OCI-LY3 (cell line): ENCODE measurements at regions not wholly inside any gene's neighbourhood (a gene's known extent, or its start where the extent isn't known, plus 50 kb on each side); places are given as distances from the start of the nearest gene placed in this dataset.

ENCODE experiments used
- H2AFZ ChIP-seq: fragments of 200-600, 300-600 bp; shearing (Covaris generic); 2 replicates; pipeline ENCODE4 v1.6.0; 2014; ENCODE audit warnings: antibody characterized with exemption, low read depth, low read length
- H3K27ac ChIP-seq: fragments of 200-600, 300-600 bp; sonication (generic); 2 replicates; pipeline ENCODE4 v1.5.1; 2014; ENCODE audit warnings: mild to moderate bottlenecking, low read length, moderate library complexity, mixed read lengths
- H3K27me3 ChIP-seq: fragments of 200-600, 300-600 bp; sonication (generic); 2 replicates; pipeline ENCODE4 v1.6.1; 2014; ENCODE audit warnings: low read depth, low read length, mixed read lengths
- H3K36me3 ChIP-seq: fragments of 200-600, 300-600 bp; sonication (generic); replicated peaks from 2 replicates; pipeline ENCODE3; 2014; ENCODE audit warnings: low read depth, low read length, mixed read lengths
- H3K4me1 ChIP-seq: fragments of 300-600, 200-600 bp; sonication (generic); 2 replicates; pipeline ENCODE4 v1.6.1; 2014; ENCODE audit warnings: low read length, mixed read lengths
- H3K4me2 ChIP-seq: fragments of 200-600, 300-600 bp; sonication (generic); 2 replicates; pipeline ENCODE4 v1.6.1; 2014; ENCODE audit warnings: low read length, mixed read lengths
- H3K4me3 ChIP-seq: fragments of 300-600, 200-600 bp; sonication (generic); 2 replicates; pipeline ENCODE4 v1.5.1; 2014; ENCODE audit warnings: antibody characterized with exemption, mild to moderate bottlenecking, low read length, moderate library complexity
- H3K79me2 ChIP-seq: fragments of 300-600, 200-600 bp; shearing (Covaris generic); 2 replicates; pipeline ENCODE4 v1.6.1; 2014; ENCODE audit warnings: mild to moderate bottlenecking, low read length, mixed read lengths
- H3K9ac ChIP-seq: fragments of 300-600, 200-600 bp; shearing (Covaris generic); 2 replicates; pipeline ENCODE4 v1.6.0; 2014; ENCODE audit warnings: mild to moderate bottlenecking, low read length, moderate library complexity
- H3K9me3 ChIP-seq: fragments of 200-600, 300-600 bp; shearing (Covaris generic); 2 replicates; pipeline ENCODE4 v1.6.1; 2014; ENCODE audit warnings: low read length, mixed read lengths; ENCODE audit not compliant: insufficient read depth
- H4K20me1 ChIP-seq: fragments of 200-600, 300-600 bp; sonication (generic); 2 replicates; pipeline ENCODE4 v1.6.1; 2016; ENCODE audit warnings: low read length, mixed read lengths; ENCODE audit not compliant: insufficient read depth
- CTCF ChIP-seq: fragments of 200-600, 300-600 bp; sonication (generic); IDR thresholded peaks from 2 replicates; pipeline ENCODE4 v1.5.1; 2014; ENCODE audit warnings: antibody characterized with exemption, low read length, low read depth
- EZH2phosphoT487 ChIP-seq: fragments of 200-600 bp; shearing (Covaris generic); IDR thresholded peaks from 2 replicates; pipeline ENCODE4 v1.6.1; 2018; ENCODE audit warnings: antibody characterized with exemption, mixed run types, low read depth

GRCh38 chr22:34797826-34798225 lies 268.1 kb upstream of the ISX start:
- Histone ChIP-seq H3K27ac (no peak overlapping the region), H3K4me3 (no peak overlapping the region), H4K20me1 (no peaks in the 10 kb centered on the region), H3K4me2 (no peak overlapping the region), H3K36me3 (no peaks in the 10 kb centered on the region), H3K9me3 (no peaks in the 10 kb centered on the region), H3K79me2 (no peaks in the 10 kb centered on the region), H3K27me3 (peaks cover 13% of the 10 kb centered on the region), H3K9ac (no peak overlapping the region), H3K4me1 (no peaks in the 10 kb centered on the region), H2AFZ (no peak overlapping the region)
- no peak for TF ChIP-seq CTCF
- TF ChIP-seq EZH2phosphoT487 = no peak

- Histone ChIP-seq H3K27ac (no peak overlapping the region), H3K4me3 (no peak overlapping the region), H3K36me3 (no peaks in the 10 kb centered on the region), H2AFZ (no peak overlapping the region), H3K27me3 (peaks cover 13% of the 10 kb centered on the region), H3K4me2 (no peak overlapping the region), H3K9ac (no peak overlapping the region), H3K9me3 (no peaks in the 10 kb centered on the region), H3K4me1 (no peaks in the 10 kb centered on the region), H3K79me2 (no peaks in the 10 kb centered on the region), H4K20me1 (no peaks in the 10 kb centered on the region)
- TF ChIP-seq EZH2phosphoT487 (no peak), CTCF (no peak)
Observed at GRCh38 chr22:34798605-34799004, 267.4 kb upstream of the ISX start.

GRCh38 chr22:34800260-34800980 lies 265.5 kb upstream of the ISX start:
- Histone ChIP-seq H2AFZ (no peak overlapping the region), H3K27ac (no peak overlapping the region), H4K20me1 (no peaks in the 10 kb centered on the region), H3K9ac (no peak overlapping the region), H3K9me3 (no peaks in the 10 kb centered on the region), H3K4me1 (no peaks in the 10 kb centered on the region), H3K79me2 (no peaks in the 10 kb centered on the region), H3K4me2 (no peak overlapping the region), H3K27me3 (peaks cover 13% of the 10 kb centered on the region), H3K36me3 (no peaks in the 10 kb centered on the region), H3K4me3 (no peak overlapping the region)
- TF ChIP-seq EZH2phosphoT487 (no peak), CTCF (no peak)

GRCh38 chr22:34801221-34801620 lies 264.7 kb upstream of the ISX start:
- Histone ChIP-seq H4K20me1 (no peaks in the 10 kb centered on the region), H3K79me2 (no peaks in the 10 kb centered on the region), H3K4me1 (no peaks in the 10 kb centered on the region), H3K36me3 (no peaks in the 10 kb centered on the region), H3K4me2 (no peak overlapping the region), H2AFZ (no peak overlapping the region), H3K9ac (no peak overlapping the region), H3K4me3 (no peak overlapping the region), H3K9me3 (no peaks in the 10 kb centered on the region), H3K27me3 (peaks cover 19% of the 10 kb centered on the region), H3K27ac (no peak overlapping the region)
- no peak for TF ChIP-seq EZH2phosphoT487
- TF ChIP-seq CTCF = no peak
